Activated CD8-positive, alpha-beta T cell treated with anti-CD3 and anti-CD28 coated beads for 36 hours (primary cell): ENCODE measurements at regions not wholly inside any gene's neighbourhood (a gene's known extent, or its start where the extent isn't known, plus 50 kb on each side); places are given as distances from the start of the nearest gene placed in this dataset.

ENCODE experiments used
- ATAC-seq: fragments of 200-7000 bp; cut with Tn5 transposase; one replicate; pipeline ENCODE4 v1.10.0; 2021; ENCODE audit warnings: mild to moderate bottlenecking, moderate library complexity
- CTCF ChIA-PET: fragments of 350-600 bp; sonication (Branson Sonifier 250); formaldehyde crosslinking; loops from one replicate; lab custom pipeline; 2021; ENCODE audit warnings: antibody characterized with exemption; lab: Charles Lee
- POLR2A ChIA-PET: fragments of 350-600 bp; sonication (Branson Sonifier 250); formaldehyde crosslinking; loops from one replicate; lab custom pipeline; 2021; ENCODE audit warnings: antibody characterized with exemption; lab: Charles Lee
- DNase-seq: peaks from one replicate; pipeline ENCODE4 v3.0.0-alpha.2; 2020
- H3K27ac Mint-ChIP-seq: one replicate; pipeline ENCODE4 v1.8.0; 2021; ENCODE audit warnings: mild to moderate bottlenecking, mixed read lengths
- H3K27me3 Mint-ChIP-seq: one replicate; pipeline ENCODE4 v1.8.0; 2021; ENCODE audit warnings: mixed read lengths
- H3K36me3 Mint-ChIP-seq: one replicate; pipeline ENCODE4 v1.8.0; 2021; ENCODE audit warnings: low read depth, mixed read lengths
- H3K4me1 Mint-ChIP-seq: one replicate; pipeline ENCODE4 v1.8.0; 2021; ENCODE audit warnings: low read depth, mixed read lengths
- H3K4me3 Mint-ChIP-seq: one replicate; pipeline ENCODE4 v1.8.0; 2021; ENCODE audit warnings: mild to moderate bottlenecking, moderate library complexity, mixed read lengths
- H3K9me3 Mint-ChIP-seq: one replicate; pipeline ENCODE4 v1.8.0; 2021; ENCODE audit warnings: mixed read lengths
- intact Hi-C: fragments of 100-400 bp; cut with micrococcal nuclease; formaldehyde crosslinking; loops from one replicate; pipeline ENCODE4 v1.10.0; 2022
- TF ChIP-seq, protein P1 (sequence below): fragments of 200-600 bp; IDR thresholded peaks from one replicate; pipeline ENCODE4 v1.8.0; 2022; ENCODE audit warnings: antibody characterized with exemption, mild to moderate bottlenecking

DNA sequence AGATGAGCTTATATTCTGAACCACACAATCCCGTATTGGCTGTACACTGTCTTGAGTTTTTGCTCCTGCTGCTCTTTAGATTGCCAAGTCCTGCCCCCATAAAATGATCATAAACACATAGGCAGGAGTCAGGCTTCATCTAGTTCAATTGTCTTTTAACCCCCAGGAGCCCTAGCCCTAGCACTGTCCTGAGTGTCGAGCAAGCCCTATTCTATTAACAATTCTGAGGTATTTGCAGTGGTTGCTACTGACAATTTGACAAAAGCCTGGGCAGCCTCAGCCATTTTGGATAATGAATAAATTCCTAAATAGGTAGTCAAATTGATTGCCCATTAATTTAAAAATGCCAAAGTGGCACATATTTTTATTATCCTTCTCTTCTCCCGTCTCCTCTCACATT is 257.2 kb downstream of the YTHDC2 start:
- no peak for DNase-seq
- Mint-ChIP-seq H3K36me3 (no peaks in the 10 kb centered on the region), H3K9me3 (peaks cover 13% of the 10 kb centered on the region), H3K4me1 (no peaks in the 10 kb centered on the region), H3K27ac (no peak overlapping the region), H3K4me3 (no peak overlapping the region), H3K27me3 (no peaks in the 10 kb centered on the region)
- POLR2A ChIA-PET = no interaction called here
- ATAC-seq = no peak
- intact Hi-C loops = no loop called here
- CTCF ChIA-PET = no interaction called here
- TF ChIP-seq, protein P1, sequence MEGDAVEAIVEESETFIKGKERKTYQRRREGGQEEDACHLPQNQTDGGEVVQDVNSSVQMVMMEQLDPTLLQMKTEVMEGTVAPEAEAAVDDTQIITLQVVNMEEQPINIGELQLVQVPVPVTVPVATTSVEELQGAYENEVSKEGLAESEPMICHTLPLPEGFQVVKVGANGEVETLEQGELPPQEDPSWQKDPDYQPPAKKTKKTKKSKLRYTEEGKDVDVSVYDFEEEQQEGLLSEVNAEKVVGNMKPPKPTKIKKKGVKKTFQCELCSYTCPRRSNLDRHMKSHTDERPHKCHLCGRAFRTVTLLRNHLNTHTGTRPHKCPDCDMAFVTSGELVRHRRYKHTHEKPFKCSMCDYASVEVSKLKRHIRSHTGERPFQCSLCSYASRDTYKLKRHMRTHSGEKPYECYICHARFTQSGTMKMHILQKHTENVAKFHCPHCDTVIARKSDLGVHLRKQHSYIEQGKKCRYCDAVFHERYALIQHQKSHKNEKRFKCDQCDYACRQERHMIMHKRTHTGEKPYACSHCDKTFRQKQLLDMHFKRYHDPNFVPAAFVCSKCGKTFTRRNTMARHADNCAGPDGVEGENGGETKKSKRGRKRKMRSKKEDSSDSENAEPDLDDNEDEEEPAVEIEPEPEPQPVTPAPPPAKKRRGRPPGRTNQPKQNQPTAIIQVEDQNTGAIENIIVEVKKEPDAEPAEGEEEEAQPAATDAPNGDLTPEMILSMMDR = no peak

GRCh38 chr5:113771483-113771882 is 258.0 kb downstream of the YTHDC2 start:
- TF ChIP-seq, protein P1 = no peak
- Mint-ChIP-seq H3K36me3 (no peaks in the 10 kb centered on the region), H3K4me3 (no peak overlapping the region), H3K27ac (no peak overlapping the region), H3K27me3 (no peaks in the 10 kb centered on the region), H3K9me3 (peaks cover 12% of the 10 kb centered on the region), H3K4me1 (no peaks in the 10 kb centered on the region)
- POLR2A ChIA-PET = no interaction called here
- intact Hi-C loops = no loop called here
- no peak for ATAC-seq
- CTCF ChIA-PET = no interaction called here
- DNase-seq = no peak

- no peaks in the 10 kb centered on the region for H3K9me3 Mint-ChIP-seq
- ChIA-PET POLR2A (no interaction called here), CTCF (no interaction called here)
- H3K4me1 Mint-ChIP-seq = no peaks in the 10 kb centered on the region
- ATAC-seq (no peak), DNase-seq (no peak)
- no peaks in the 10 kb centered on the region for H3K27me3 Mint-ChIP-seq
- no peaks in the 10 kb centered on the region for H3K36me3 Mint-ChIP-seq
- TF ChIP-seq, protein P1 = no peak
- no peak overlapping the region for H3K4me3 Mint-ChIP-seq
- H3K27ac Mint-ChIP-seq = no peak overlapping the region
- intact Hi-C loops = no loop called here
Measured at GRCh38 chr5:113776168-113776567, 262.7 kb downstream of the YTHDC2 start.

DNA sequence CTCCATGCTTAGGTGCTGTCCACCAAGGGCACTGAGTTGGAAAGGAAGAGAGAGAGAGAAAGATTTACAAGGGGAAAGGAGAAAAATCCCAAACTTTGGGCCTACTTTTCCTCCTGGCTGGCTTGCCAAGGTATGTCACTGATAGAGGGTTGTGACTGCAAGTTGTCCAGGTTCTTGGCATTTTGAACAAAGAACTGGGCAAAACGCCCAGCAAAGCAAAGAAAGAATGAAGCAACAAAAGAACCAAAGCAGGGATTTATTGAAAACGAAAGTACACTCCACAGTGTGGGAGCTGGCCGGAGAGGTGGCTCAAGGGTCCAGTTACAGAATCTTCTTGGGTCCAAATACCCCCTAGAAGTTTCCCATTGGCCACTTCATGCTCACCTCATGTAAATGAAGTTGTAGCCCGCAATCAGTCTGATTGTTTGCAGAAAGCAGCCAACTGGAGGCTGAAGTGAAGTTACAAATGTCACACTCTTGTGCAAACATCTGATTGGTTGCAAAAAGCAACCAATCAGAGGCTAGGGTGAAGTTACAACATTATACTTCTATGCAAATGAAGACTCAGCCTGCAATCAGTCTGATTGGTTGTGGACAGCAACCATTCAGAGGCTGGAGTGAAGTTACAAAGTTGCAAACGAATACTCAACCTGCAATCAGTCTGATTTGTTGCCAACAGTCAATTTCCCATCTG is 263.5 kb downstream of the YTHDC2 start:
- Mint-ChIP-seq H3K4me1 (no peaks in the 10 kb centered on the region), H3K9me3 (no peaks in the 10 kb centered on the region), H3K36me3 (no peaks in the 10 kb centered on the region), H3K27me3 (no peaks in the 10 kb centered on the region), H3K27ac (no peak overlapping the region), H3K4me3 (no peak overlapping the region)
- intact Hi-C loops = no loop called here
- ATAC-seq (no peak), DNase-seq (no peak)
- ChIA-PET POLR2A (no interaction called here), CTCF (no interaction called here)
- TF ChIP-seq, protein P1 = no peak

- H3K36me3 Mint-ChIP-seq = no peaks in the 10 kb centered on the region
- no peak overlapping the region for H3K27ac Mint-ChIP-seq
- no peaks in the 10 kb centered on the region for H3K4me1 Mint-ChIP-seq
- CTCF ChIA-PET = interaction anchor here (0.5 kb wide), 1 partner anchor 12 kb away, joined by 3 read pairs; no protein-coding TSS in a partner anchor
- no peak overlapping the region for H3K4me3 Mint-ChIP-seq
- POLR2A ChIA-PET = no interaction called here
- ATAC-seq = no peak
- TF ChIP-seq, protein P1 = no peak
- no peaks in the 10 kb centered on the region for H3K9me3 Mint-ChIP-seq
- H3K27me3 Mint-ChIP-seq = no peaks in the 10 kb centered on the region
- intact Hi-C loops = no loop called here
- DNase-seq = no peak
Measured at GRCh38 chr5:113778147-113778546, 264.7 kb downstream of the YTHDC2 start.
